GM12878 (cell line): ENCODE measurements at regions not wholly inside any gene's neighbourhood (a gene's known extent, or its start where the extent isn't known, plus 50 kb on each side); places are given as distances from the start of the nearest gene placed in this dataset.
A peak's percentile ranks its signal among the peaks of the same experiment; 100 is the strongest.

ENCODE experiments used
- ATAC-seq: fragments of 200-7000 bp; cut with Tn5 transposase; 3 replicates; pipeline ENCODE4 v1.9.1; 2020; ENCODE audit warnings: mild to moderate bottlenecking, moderate library complexity
- BruUV-seq: library from RNA; stranded (reverse); fragments of 400-500 nt; replicated peaks from 2 replicates; lab custom pipeline; 2021; lab: Mats Ljungman, UMichigan
- CTCF ChIA-PET: fragments of 300-600 bp; sonication (Branson Sonifier 250); formaldehyde crosslinking; extraction: SDS; loops from one replicate; lab custom pipeline; 2021; ENCODE audit warnings: inconsistent platforms; lab: Yijun Ruan, JAX
- POLR2A ChIA-PET: fragments of 350-600 bp; formaldehyde crosslinking; extraction: SDS; loops from one replicate; lab custom pipeline; 2021; ENCODE audit warnings: inconsistent platforms; lab: Charles Lee
- RAD21 ChIA-PET: fragments of 300-600 bp; sonication (Branson Sonifier 250); formaldehyde crosslinking; loops from one replicate; lab custom pipeline; 2023; ENCODE audit warnings: antibody characterized with exemption; ENCODE audit not compliant: unreplicated experiment; lab: Charles Lee
- SMC1A ChIA-PET: fragments of 300-600 bp; sonication (Branson Sonifier 250); formaldehyde crosslinking; loops from one replicate; lab custom pipeline; 2023; ENCODE audit not compliant: unreplicated experiment, uncharacterized antibody; lab: Charles Lee
- DNase-seq: peaks from one replicate; pipeline ENCODE4 v3.0.0-alpha.2; 2011; ENCODE audit warnings: low read depth, low spot score
- FAIRE-seq: peaks from 3 replicates; lab custom pipeline; 2011; peaks lifted over from hg19 to GRCh38; lab: Jason Lieb, UNC
- H2AFZ ChIP-seq: 2 replicates; pipeline ENCODE4 v1.6.0; 2011; ENCODE audit warnings: low read depth, low read length, control low read depth; ENCODE audit not compliant: control insufficient read depth
- H3K27ac ChIP-seq: 2 replicates; pipeline ENCODE4 v1.5.1; 2011; ENCODE audit warnings: control low read depth; ENCODE audit not compliant: control insufficient read depth, insufficient read depth
- H3K27me3 ChIP-seq, 2 experiments: replicated peaks in 1 of 2; 2 replicates each; pipeline versions ENCODE4 v1.6.0 to v1.6.1; 2011; ENCODE audit warnings: low read length in 1 of 2; ENCODE audit not compliant: control insufficient read depth in 2 of 2, insufficient read depth in 2 of 2
- H3K36me3 ChIP-seq, 2 experiments: 2 replicates each; pipeline ENCODE4 v1.5.1; 2011; ENCODE audit warnings: low read length in 1 of 2; ENCODE audit not compliant: control insufficient read depth in 2 of 2, insufficient read depth in 2 of 2
- H3K4me1 ChIP-seq: 2 replicates; pipeline ENCODE4 v1.6.1; 2011; ENCODE audit warnings: mild to moderate bottlenecking, low read length, moderate library complexity, mixed read lengths; ENCODE audit not compliant: control insufficient read depth, insufficient read depth
- H3K4me2 ChIP-seq: 2 replicates; pipeline ENCODE4 v1.6.0; 2011; ENCODE audit warnings: control low read depth; ENCODE audit not compliant: control insufficient read depth, insufficient read depth
- H3K4me3 ChIP-seq: fragments of 200-600 bp; sonication (generic); 2 replicates; pipeline ENCODE4 v1.5.1; 2016
- H3K79me2 ChIP-seq: 2 replicates; pipeline ENCODE4 v1.6.0; 2011; ENCODE audit warnings: low read length; ENCODE audit not compliant: control insufficient read depth, insufficient read depth
- H3K9ac ChIP-seq: 2 replicates; pipeline ENCODE4 v1.8.0; 2011; ENCODE audit warnings: low read length, control low read depth, mixed read lengths; ENCODE audit not compliant: control insufficient read depth, insufficient read depth
- H3K9me3 ChIP-seq: replicated peaks from 3 replicates; pipeline ENCODE4 v1.5.1; 2011; ENCODE audit warnings: mild to moderate bottlenecking, low read length; ENCODE audit not compliant: control insufficient read depth, insufficient read depth
- H4K20me1 ChIP-seq: 2 replicates; pipeline ENCODE4 v1.6.0; 2011; ENCODE audit not compliant: control insufficient read depth, insufficient read depth
- BCL3 ChIP-seq: IDR thresholded peaks from 2 replicates; pipeline ENCODE4 v1.6.1; 2011; ENCODE audit warnings: borderline replicate concordance, low read depth, mild to moderate bottlenecking, moderate library complexity, low read length; ENCODE audit not compliant: insufficient read depth, poor library complexity, severe bottlenecking
- CTCF ChIP-seq, 3 experiments: IDR thresholded peaks in 2 of 3; conservative IDR thresholded peaks in 1 of 3; 2 replicates each; pipeline ENCODE4 v1.5.1; 2011; ENCODE audit warnings: low read depth in 3 of 3, low read length in 3 of 3, mild to moderate bottlenecking in 3 of 3, control low read depth in 2 of 3, moderate library complexity in 2 of 3, inconsistent platforms in 1 of 3, mixed read lengths in 1 of 3; ENCODE audit not compliant: control insufficient read depth in 2 of 3, insufficient read depth in 1 of 3; ENCODE audit errors: extremely low read depth in 1 of 3
- DPF2 ChIP-seq: fragments of 450-650 bp; IDR thresholded peaks from 2 replicates; pipeline ENCODE4 v1.6.1; 2017; ENCODE audit warnings: mild to moderate bottlenecking
- FOS ChIP-seq: IDR thresholded peaks from 3 replicates; pipeline ENCODE4 v1.6.1; 2011; ENCODE audit warnings: borderline replicate concordance; ENCODE audit not compliant: insufficient read length; ENCODE audit errors: extremely low read depth
- PBX3 ChIP-seq: IDR thresholded peaks from 2 replicates; pipeline ENCODE4 v1.6.1; 2011; ENCODE audit warnings: mild to moderate bottlenecking, low read depth, low read length, moderate library complexity; ENCODE audit not compliant: insufficient replicate concordance
- PKNOX1 ChIP-seq: fragments of 450-650 bp; IDR thresholded peaks from 2 replicates; pipeline ENCODE4 v1.6.1; 2016; ENCODE audit warnings: mild to moderate bottlenecking
- POLR2A ChIP-seq: IDR thresholded peaks from 2 replicates; pipeline ENCODE4 v1.6.1; 2011; ENCODE audit warnings: low read depth, mild to moderate bottlenecking, low read length
- RAD21 ChIP-seq: IDR thresholded peaks from 2 replicates; pipeline ENCODE4 v1.6.1; 2011; ENCODE audit warnings: mild to moderate bottlenecking, low read depth, low read length, moderate library complexity; ENCODE audit not compliant: insufficient read depth
- RFX5 ChIP-seq: IDR thresholded peaks from 2 replicates; pipeline ENCODE4 v1.6.1; 2011; ENCODE audit warnings: low read depth, low read length, improper control_type of control experiment
- SIN3A ChIP-seq: IDR thresholded peaks from 2 replicates; pipeline ENCODE4 v1.6.1; 2012; ENCODE audit warnings: low read depth, low read length, improper control_type of control experiment
- TAF1 ChIP-seq: IDR thresholded peaks from 2 replicates; pipeline ENCODE4 v1.6.1; 2011; ENCODE audit warnings: mild to moderate bottlenecking, low read depth, low read length, borderline replicate concordance
- TARDBP ChIP-seq: IDR thresholded peaks from 2 replicates; pipeline ENCODE4 v1.6.1; 2016; ENCODE audit warnings: borderline replicate concordance
- TCF3 ChIP-seq: IDR thresholded peaks from 2 replicates; pipeline ENCODE4 v1.6.1; 2012; ENCODE audit warnings: low read depth, mild to moderate bottlenecking, low read length, borderline replicate concordance; ENCODE audit not compliant: insufficient read depth
- YY1 ChIP-seq: IDR thresholded peaks from 2 replicates; pipeline ENCODE4 v1.6.1; 2011; ENCODE audit warnings: low read depth, mild to moderate bottlenecking, low read length
- ZBED1 ChIP-seq: IDR thresholded peaks from 2 replicates; pipeline ENCODE4 v1.6.1; 2016; ENCODE audit warnings: borderline replicate concordance
- WGBS: methylation state at CpG from one replicate; pipeline ENCODE4 v1.1.6; 2016; ENCODE audit warnings: low lambda C conversion rate; ENCODE audit not compliant: insufficient replicate concordance, insufficient coverage; ENCODE audit errors: missing lambda C conversion rate; 5-methylcytosine and 5-hydroxymethylcytosine counted together
- in situ Hi-C: fragments of 300-500 bp; cut with MboI; formaldehyde crosslinking; loops from 9 replicates; pipeline ENCODE4 v1.14.3; 2018; ENCODE audit warnings: mixed read lengths
- intact Hi-C: fragments of 100-400 bp; cut with micrococcal nuclease; formaldehyde crosslinking; loops from one replicate; pipeline ENCODE4 v1.14.2; 2022; ENCODE audit not compliant: unreplicated experiment

- WGBS: 53% methylated on average over 32 of the region's 34 CpGs
- SMC1A ChIA-PET: interaction anchor here (0.7 to 1.2 kb wide), 2 partner anchors 43 to 59 kb away, joined by 3 to 6 read pairs; no protein-coding TSS in a partner anchor
- intact Hi-C loops: loop anchor here (5.0 kb wide), 1 partner anchor 42 kb away; no protein-coding TSS in a partner anchor
Measured at GRCh38 chr17:77374170-77374936, 233.6 kb downstream of the SEC14L1 start.

More at GRCh38 chr17:77374170-77374936, 233.6 kb downstream of the SEC14L1 start:
- Histone ChIP-seq H3K4me3 (peak overlapping the region; percentile 58), H3K27ac (peak overlapping the region; percentile 48), H3K4me2 (peak overlapping the region; percentile 85), H2AFZ (0 out of 2 replicates have a peak overlapping the region, but pooled peaks have one; percentile 10), H3K4me1 (peaks cover 41% of the 10 kb centered on the region), H3K79me2 (peaks cover 56% of the 10 kb centered on the region), H3K9me3 (no peaks in the 10 kb centered on the region), H4K20me1 (peaks cover 6% of the 10 kb centered on the region; the same call in 1 of the 2 replicates), H3K27me3 (no peaks in the 10 kb centered on the region), H3K9ac (peak overlapping the region; percentile 64), H3K36me3 (peaks cover 0 to 3% of the 10 kb centered on the region in 2 experiments; a peak in 1 of 4 replicates)
- POLR2A ChIA-PET: no interaction called here
- in situ Hi-C loops: no loop called here
- CTCF ChIA-PET: interaction anchor here (1.0 to 3.7 kb wide), 3 partner anchors 26 to 93 kb away, joined by 3 to 15 read pairs (median 7); no protein-coding TSS in a partner anchor
- no peak for DNase-seq
- peak; percentile 62 for ATAC-seq
- BruUV-seq: no TSS peak
- RAD21 ChIA-PET: interaction anchor here (1.0 to 1.4 kb wide), 7 partner anchors 15 to 89 kb away, joined by 3 to 4 read pairs (median 3); no protein-coding TSS in a partner anchor
- TF ChIP-seq DPF2: 0 out of 2 replicates have a peak, but pooled peaks have one; percentile 23
- no peak for TF ChIP-seq RAD21
- no peak for TF ChIP-seq TAF1
- TF ChIP-seq ZBED1: no peak
- TF ChIP-seq TARDBP: 0 out of 2 replicates have a peak, but pooled peaks have one; percentile 36
- no peak for TF ChIP-seq TCF3
- no peak for TF ChIP-seq PKNOX1
- no peak for TF ChIP-seq BCL3
- TF ChIP-seq YY1: peak; percentile 25; the same call in 1 of the 2 replicates
- no peak for TF ChIP-seq PBX3
- TF ChIP-seq SIN3A: no peak
- TF ChIP-seq FOS: no peak
- no peak for TF ChIP-seq RFX5
- peak; percentile 60; the same call in 1 of the 2 replicates for TF ChIP-seq POLR2A
- peak in 2 of 3 experiments; percentile 23 to 34; a peak in 2 of 6 replicates for TF ChIP-seq CTCF (IDR thresholded peaks at IDR 0.05 in 2 of 3, conservative IDR thresholded peaks at IDR 0.05 in 1 of 3; ENCODE audit: control insufficient read depth in 2 of 3, extremely low read depth in 1 of 3, insufficient read depth in 1 of 3, low read depth in 3 of 3, low read length in 3 of 3)
- no peak for FAIRE-seq
